ENCODE measurements at regions not wholly inside any gene's neighbourhood (a gene's known extent, or its start where the extent isn't known, plus 50 kb on each side); places are given as distances from the start of the nearest gene placed in this dataset.

DNA sequence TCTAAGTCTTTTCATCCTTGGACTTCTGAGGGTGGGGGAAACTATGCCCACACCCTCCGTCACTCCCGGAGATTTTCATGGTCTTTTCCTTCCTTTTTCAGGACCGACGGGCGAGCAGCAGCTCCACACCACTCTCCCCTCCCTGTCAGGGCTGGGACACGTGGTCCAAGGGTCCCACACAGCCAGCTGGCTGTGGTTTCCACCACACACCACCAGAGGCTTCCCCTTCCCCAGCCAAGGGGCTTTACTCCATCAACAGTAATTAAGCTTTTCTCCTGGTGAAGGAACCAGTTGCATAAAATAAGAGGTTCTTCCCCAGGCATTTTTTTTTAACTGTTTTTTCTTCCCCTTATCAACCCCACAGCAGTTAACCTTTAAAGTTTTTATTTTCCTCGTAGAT lies 453.9 kb downstream of the GPAT3 start:
- no peaks in the 10 kb centered on the region for H3K36me3 ChIP-seq
- H3K4me1 ChIP-seq = no peaks in the 10 kb centered on the region
- no peak for DNase-seq
- no peaks in the 10 kb centered on the region for H3K27me3 ChIP-seq
- intact Hi-C loops (cut with DNase I) = no loop called here
- no peak overlapping the region for H3K4me3 ChIP-seq
- TF ChIP-seq EP300 (IDR thresholded peaks at IDR 0.05) (no peak), POLR2AphosphoS5 (IDR thresholded peaks at IDR 0.05) (no peak), POLR2A (IDR thresholded peaks at IDR 0.05) (no peak)
- TF ChIP-seq, protein P1, sequence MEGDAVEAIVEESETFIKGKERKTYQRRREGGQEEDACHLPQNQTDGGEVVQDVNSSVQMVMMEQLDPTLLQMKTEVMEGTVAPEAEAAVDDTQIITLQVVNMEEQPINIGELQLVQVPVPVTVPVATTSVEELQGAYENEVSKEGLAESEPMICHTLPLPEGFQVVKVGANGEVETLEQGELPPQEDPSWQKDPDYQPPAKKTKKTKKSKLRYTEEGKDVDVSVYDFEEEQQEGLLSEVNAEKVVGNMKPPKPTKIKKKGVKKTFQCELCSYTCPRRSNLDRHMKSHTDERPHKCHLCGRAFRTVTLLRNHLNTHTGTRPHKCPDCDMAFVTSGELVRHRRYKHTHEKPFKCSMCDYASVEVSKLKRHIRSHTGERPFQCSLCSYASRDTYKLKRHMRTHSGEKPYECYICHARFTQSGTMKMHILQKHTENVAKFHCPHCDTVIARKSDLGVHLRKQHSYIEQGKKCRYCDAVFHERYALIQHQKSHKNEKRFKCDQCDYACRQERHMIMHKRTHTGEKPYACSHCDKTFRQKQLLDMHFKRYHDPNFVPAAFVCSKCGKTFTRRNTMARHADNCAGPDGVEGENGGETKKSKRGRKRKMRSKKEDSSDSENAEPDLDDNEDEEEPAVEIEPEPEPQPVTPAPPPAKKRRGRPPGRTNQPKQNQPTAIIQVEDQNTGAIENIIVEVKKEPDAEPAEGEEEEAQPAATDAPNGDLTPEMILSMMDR (IDR thresholded peaks at IDR 0.05) = no peak
- 43 to 63% methylated on average over 7 of the region's 7 CpGs for WGBS, 2 donors
- no peaks in the 10 kb centered on the region for H3K9me3 ChIP-seq
- no peak overlapping the region for H3K27ac ChIP-seq

- no peaks in the 10 kb centered on the region for H3K27me3 ChIP-seq
- H3K4me3 ChIP-seq = no peak overlapping the region
- H3K9me3 ChIP-seq = no peaks in the 10 kb centered on the region
- intact Hi-C loops (cut with DNase I) = no loop called here
- H3K36me3 ChIP-seq = no peaks in the 10 kb centered on the region
- no peak overlapping the region for H3K27ac ChIP-seq
- 90 to 93% methylated on average over 4 of the region's 4 CpGs for WGBS, 2 donors
- no peak for DNase-seq
- TF ChIP-seq POLR2A (IDR thresholded peaks at IDR 0.05) (no peak), POLR2AphosphoS5 (IDR thresholded peaks at IDR 0.05) (no peak), EP300 (IDR thresholded peaks at IDR 0.05) (no peak)
- TF ChIP-seq, protein P1 (IDR thresholded peaks at IDR 0.05) = no peak
- H3K4me1 ChIP-seq = no peaks in the 10 kb centered on the region
Observed at GRCh38 chr4:83981156-83981555, 445.2 kb downstream of the GPAT3 start.

- Histone ChIP-seq H3K4me3 (no peak overlapping the region), H3K36me3 (no peaks in the 10 kb centered on the region), H3K27me3 (no peaks in the 10 kb centered on the region), H3K27ac (no peak overlapping the region), H3K4me1 (no peaks in the 10 kb centered on the region), H3K9me3 (no peaks in the 10 kb centered on the region)
- no peak for TF ChIP-seq POLR2AphosphoS5 (IDR thresholded peaks at IDR 0.05)
- no peak for TF ChIP-seq POLR2A (IDR thresholded peaks at IDR 0.05)
- TF ChIP-seq, protein P1 (IDR thresholded peaks at IDR 0.05) = no peak
- no peak for TF ChIP-seq EP300 (IDR thresholded peaks at IDR 0.05)
- intact Hi-C loops (cut with DNase I) = no loop called here
- WGBS, 2 donors = 83 to 93% methylated on average over 3 of the region's 3 CpGs
- DNase-seq = no peak
Observed at GRCh38 chr4:83979773-83980172, 443.9 kb downstream of the GPAT3 start.

DNA sequence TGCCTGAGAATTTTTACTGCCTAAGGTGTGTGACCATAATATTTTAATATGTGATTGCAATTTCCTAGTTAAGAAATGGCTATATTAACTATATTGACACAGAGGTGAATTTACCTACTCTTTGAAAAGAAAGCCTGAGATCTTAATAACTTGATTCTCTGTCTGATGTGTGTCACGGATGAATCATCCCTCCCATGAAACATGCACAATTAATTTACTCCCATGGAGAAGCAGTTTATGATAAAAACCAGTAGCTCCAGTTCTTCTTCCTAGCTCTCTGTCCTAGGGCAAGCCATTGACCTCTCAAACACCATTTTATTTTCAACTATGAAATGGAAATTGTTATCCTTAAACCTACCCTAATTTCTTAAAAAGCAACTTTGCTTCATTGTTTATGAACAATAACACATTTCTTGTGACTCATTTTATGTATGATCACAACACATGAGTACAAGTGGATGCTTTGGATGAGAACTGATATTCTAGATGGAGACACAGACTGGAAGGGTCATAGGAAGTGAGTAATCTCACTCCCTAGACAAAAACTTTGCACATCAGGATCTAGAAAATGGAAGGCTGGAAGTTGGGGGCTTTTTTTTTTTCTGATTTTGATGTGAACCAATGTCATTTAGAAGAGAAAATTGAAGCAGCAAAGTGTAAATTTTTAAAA lies 438.3 kb downstream of the GPAT3 start:
- Histone ChIP-seq H3K4me1 (no peaks in the 10 kb centered on the region), H3K27ac (no peak overlapping the region), H3K9me3 (no peaks in the 10 kb centered on the region), H3K27me3 (no peaks in the 10 kb centered on the region), H3K36me3 (no peaks in the 10 kb centered on the region), H3K4me3 (no peak overlapping the region)
- WGBS, 2 donors = 53 to 85% methylated on average over 1 of the region's 1 CpG
- DNase-seq = no peak
- intact Hi-C loops (cut with DNase I) = no loop called here
- no peak for TF ChIP-seq EP300 (IDR thresholded peaks at IDR 0.05)
- no peak for TF ChIP-seq POLR2A (IDR thresholded peaks at IDR 0.05)
- TF ChIP-seq POLR2AphosphoS5 (IDR thresholded peaks at IDR 0.05) = no peak
- TF ChIP-seq, protein P1 (IDR thresholded peaks at IDR 0.05) = no peak

- 87% methylated on average over 3 of the region's 3 CpGs for WGBS, 2 donors
Observed at GRCh38 chr4:83964996-83965541, 429.2 kb downstream of the GPAT3 start.

More at GRCh38 chr4:83964996-83965541, 429.2 kb downstream of the GPAT3 start:
- no peak for TF ChIP-seq POLR2AphosphoS5 (IDR thresholded peaks at IDR 0.05)
- no peak for TF ChIP-seq POLR2A (IDR thresholded peaks at IDR 0.05)
- no peak for TF ChIP-seq EP300 (IDR thresholded peaks at IDR 0.05)
- TF ChIP-seq, protein P1 (IDR thresholded peaks at IDR 0.05) = no peak
- Histone ChIP-seq H3K4me1 (no peaks in the 10 kb centered on the region), H3K4me3 (no peak overlapping the region), H3K27ac (no peak overlapping the region), H3K27me3 (no peaks in the 10 kb centered on the region), H3K36me3 (no peaks in the 10 kb centered on the region), H3K9me3 (no peaks in the 10 kb centered on the region)
- intact Hi-C loops (cut with DNase I) = no loop called here
- no peak for DNase-seq
